GM18519 (cell line): ENCODE measurements at regions not wholly inside any gene's neighbourhood (a gene's known extent, or its start where the extent isn't known, plus 50 kb on each side); places are given as distances from the start of the nearest gene placed in this dataset.
"Not testable (repeated sequence)": the region's sequence is repeated elsewhere in the genome, so short reads cannot be mapped to it uniquely, and the experiment has no call there.

Experiments used
- ATAC-seq: cut with Tn5 transposase; IDR thresholded peaks from one replicate; pipeline ENCODE4 v1.9.1; 2021; ENCODE audit warnings: mild to moderate bottlenecking, moderate library complexity; ENCODE audit not compliant: unreplicated experiment, low FRiP score

- no peak for ATAC-seq
Observed at GRCh38 chr3:95511828-95512227, 1302.6 kb upstream of the EPHA6 start.

GRCh38 chr3:95514260-95514659, 1300.1 kb upstream of the EPHA6 start:
- ATAC-seq = no peak

DNA sequence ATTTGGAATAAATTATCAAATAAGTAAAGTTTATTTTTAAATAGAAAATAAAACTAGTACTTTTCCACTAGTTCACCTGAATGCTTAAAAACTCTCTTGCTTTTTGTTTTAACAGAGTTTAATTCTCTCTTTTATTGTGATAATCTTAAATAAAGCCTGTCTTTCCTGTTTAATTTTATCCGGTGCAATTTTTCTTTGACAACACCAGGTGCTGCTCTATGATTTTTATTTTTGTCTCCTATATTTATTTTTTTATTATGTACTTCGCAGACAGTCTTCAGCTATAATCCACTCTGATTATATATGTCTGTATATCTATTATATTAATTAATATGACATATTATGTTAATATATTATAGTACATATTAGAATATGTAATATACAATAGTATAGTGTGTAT, 1293.0 kb upstream of the EPHA6 start:
- no peak for ATAC-seq

- no peak for ATAC-seq
Observed at GRCh38 chr3:95522449-95522848, 1291.9 kb upstream of the EPHA6 start.

GRCh38 chr3:95539950-95540483, 1274.4 kb upstream of the EPHA6 start:
- no peak for ATAC-seq

DNA sequence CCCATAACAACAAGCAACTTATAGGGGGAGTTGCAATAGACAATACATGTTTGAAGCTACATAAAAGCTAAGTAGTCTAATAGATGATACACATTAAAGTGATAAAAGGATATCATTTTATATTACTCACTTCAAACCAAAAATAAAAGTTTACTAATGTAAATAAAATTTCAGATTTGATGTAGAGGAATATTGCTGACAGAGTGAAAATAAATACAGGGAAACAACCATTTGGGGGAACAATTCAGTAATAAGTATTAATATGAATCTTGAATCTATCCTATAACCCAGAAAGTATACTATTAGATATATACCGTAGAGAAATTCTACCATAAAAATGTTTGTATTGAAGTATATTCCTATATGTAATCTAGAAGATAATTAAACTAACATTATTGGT, 1248.9 kb upstream of the EPHA6 start:
- ATAC-seq = no peak

- no peak for ATAC-seq
Observed at GRCh38 chr3:95567346-95567745, 1247.0 kb upstream of the EPHA6 start.

DNA sequence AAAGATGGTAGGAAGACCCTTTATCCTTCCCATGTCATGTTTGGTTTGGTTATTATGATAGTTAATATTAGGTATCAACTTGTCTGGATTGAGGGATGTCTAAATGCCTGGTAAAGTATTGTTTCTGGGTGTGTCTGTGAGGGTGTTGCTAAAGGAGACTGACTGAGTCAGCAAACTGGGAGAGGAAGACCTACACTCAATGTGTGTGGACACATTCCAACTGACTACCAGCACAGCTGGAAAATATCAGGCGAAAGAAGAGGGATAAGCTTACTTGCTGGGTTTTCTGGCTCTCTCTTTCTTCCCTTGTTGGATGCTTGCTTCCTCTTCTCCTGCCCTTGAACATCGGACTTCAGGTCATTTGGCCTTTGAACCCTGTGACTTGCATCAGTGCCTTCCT, 1227.6 kb upstream of the EPHA6 start:
- no peak for ATAC-seq

DNA sequence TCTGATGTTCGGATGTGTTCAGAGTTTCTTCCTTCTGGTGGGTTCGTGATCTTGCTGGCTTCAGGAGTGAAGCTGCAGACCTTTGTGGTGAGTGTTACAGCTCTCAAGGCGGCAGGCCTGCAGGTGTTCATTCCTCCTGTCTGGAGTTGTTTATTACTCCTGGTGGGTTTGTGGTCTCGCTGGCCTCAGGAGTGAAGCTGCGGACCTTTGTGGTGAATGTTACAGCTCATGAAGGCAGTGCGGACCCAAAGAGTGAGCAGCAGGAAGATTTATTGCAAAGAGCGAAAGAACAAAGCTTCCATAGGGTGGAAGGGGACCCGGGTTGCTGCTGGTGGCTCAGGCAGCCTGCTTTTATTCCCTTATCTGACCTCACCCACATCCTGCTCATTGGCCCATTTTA, 1226.8 kb upstream of the EPHA6 start:
- ATAC-seq = not testable (repeated sequence)

DNA sequence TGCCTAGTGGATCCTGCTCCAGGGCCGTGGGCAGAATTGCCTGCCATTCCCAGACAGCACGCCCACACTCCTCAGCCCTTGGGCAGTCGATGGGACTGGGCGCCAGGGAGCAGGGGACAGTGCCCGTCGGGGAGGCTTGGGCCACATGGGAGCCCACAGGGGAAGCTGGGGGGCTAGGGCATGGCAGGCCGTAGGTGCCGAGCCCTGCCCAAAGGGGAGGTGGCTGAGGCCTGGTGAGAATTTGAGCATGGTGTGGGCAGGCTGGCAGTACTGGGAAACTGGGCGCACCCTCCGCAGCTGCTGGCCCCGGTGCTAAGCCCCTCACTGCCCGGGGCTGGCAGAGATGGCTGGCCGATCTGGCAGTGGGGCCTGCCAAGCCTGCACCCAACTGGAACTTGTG, 1225.9 kb upstream of the EPHA6 start:
- ATAC-seq = no peak

GRCh38 chr3:95595416-95596075, 1218.8 kb upstream of the EPHA6 start:
- no peak for ATAC-seq

DNA sequence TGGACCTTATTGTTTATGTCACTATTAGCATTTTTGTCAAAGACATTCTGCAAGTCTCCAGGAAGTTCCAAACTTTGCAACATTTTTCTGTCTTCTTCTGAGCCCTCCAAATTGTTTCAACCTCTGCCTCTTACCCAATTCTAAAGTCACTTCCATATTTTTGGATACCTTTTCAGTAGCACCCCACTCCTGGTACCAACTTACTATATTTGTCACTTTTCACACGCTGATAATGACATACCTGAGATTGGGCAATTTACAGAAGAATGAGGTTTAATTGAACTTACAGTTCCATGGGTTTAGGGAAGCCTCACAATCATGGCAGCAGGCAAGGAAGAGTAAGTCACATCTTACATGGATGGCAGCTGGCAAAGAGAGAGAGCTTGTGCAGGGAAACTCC, 1206.5 kb upstream of the EPHA6 start:
- ATAC-seq = no peak

DNA sequence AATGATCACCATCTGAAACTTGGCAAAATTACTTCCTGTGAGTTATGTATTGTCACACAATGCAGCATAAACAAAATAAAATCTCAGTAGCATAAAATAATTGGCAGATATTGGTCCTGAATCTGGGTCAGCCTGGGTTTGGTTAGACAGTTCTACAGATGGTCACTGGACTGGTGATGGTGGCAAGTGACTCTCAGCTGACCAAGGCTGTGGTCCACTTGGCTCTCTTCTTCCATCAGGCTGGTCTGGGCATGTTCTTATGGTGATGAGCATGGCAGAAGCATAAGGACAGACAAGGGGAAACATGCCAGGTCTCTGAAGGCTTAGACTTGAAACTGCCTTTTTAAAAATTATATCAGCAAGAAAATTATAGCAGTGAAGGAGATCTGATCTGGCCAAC, 1205.0 kb upstream of the EPHA6 start:
- ATAC-seq = no peak

- no peak for ATAC-seq
Observed at GRCh38 chr3:95612611-95613010, 1201.8 kb upstream of the EPHA6 start.

- ATAC-seq = no peak
Observed at GRCh38 chr3:95613993-95614392, 1200.4 kb upstream of the EPHA6 start.

DNA sequence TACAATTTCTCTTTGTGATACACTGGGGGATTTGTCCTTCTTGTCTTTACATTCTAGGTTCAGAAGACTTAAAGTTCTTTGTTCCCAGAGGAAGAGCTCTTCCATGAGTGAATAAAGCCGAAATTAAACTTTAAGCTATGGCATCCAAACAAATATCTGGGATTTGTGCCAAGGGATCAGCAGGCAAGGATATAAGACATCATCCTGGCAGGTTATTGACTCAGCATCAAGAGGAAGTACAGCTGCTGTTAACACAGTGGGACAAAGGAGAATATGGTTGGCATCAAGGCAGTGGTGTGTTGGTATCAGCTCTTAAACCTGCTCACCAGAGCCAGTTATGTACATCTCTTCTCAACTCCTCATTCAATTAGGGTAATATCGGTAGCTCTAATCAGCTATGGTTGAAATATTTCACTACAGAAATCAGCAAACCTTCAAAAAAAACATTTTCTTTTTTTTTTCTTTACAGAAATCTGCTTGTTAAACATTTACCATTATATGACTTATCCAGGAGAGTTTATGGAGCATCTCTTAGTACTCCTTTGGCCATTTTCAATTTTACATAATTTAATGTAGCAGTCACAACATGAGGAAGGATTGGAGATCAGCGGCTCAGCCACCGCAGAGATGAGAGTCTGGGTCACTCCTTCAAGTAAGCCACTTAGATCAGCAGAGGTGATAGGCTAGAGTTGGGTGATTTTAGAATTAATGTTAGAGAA, 1198.6 kb upstream of the EPHA6 start:
- no peak for ATAC-seq

DNA sequence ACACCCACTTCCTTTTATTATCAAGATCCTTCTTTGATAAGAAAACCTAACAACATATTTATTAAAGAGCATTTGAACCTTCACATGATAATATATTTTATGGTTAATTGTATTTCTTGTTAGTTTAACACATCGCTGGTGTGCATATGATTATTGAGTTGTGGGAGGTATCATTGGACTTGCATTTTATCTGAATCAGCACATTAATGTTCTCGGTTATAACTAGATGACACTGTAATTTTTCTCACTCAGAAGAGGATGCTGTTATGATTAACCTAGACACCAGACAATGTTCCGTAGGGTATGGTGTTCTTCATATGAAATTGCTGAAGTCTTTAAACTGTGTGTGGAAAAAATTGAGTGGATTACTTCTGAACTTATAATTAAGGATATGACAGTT, 1188.3 kb upstream of the EPHA6 start:
- no peak for ATAC-seq

DNA sequence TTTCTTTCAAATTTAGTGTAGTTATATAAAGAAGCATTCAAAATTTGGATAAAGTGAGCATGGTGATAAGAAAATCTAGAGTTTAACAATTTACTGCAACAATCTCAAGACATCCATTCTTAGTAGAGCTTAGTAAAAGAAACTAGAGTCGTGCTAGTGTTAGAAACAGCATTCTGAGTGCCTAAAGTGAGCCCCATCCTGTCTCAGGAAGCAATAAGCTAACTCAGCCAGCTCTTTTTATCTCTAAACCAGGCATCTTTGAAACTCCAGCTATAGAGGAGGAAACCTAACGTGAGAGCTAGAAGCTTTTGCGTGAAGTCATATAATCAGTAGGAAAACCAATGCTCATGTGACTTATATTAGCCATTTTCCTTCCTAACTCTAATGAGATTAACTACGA, 1187.1 kb upstream of the EPHA6 start:
- ATAC-seq = no peak

DNA sequence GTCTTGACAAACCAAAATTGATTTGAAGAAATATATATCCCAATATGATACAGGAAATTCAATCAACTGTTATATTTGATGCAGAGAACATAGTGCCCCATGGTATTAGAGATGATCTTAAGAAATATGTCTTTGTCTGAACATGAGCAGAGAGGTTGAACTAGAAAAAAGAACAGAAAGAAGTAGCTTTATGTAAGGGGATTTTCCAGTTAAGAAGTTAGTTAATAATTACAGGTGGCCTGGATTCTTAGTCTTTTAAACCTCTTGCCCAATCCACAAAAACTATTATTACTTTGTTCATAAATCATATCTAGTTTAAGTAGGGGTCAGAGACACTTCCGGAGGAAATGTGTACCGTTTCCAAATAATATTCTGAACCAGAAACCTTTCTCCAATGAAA, 1186.7 kb upstream of the EPHA6 start:
- ATAC-seq = no peak

DNA sequence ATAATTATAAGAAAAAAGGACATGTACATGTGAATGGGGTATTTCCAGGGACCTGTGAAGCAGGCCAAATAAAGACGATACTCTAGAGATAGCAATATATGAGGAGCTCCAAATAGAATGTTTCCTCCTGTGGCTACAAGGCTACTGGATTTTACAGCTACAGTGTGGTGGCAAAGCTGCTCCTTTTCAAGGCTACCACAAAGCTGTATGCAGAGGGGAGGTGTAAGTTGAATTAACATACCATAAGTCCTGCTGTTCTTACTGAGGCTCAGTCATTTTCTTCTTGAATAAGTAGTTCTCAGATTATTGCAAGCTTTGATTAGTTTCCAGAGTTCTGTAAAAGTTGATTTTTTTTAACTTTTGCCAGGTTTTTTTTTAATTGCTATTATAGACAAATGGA, 1184.6 kb upstream of the EPHA6 start:
- no peak for ATAC-seq

DNA sequence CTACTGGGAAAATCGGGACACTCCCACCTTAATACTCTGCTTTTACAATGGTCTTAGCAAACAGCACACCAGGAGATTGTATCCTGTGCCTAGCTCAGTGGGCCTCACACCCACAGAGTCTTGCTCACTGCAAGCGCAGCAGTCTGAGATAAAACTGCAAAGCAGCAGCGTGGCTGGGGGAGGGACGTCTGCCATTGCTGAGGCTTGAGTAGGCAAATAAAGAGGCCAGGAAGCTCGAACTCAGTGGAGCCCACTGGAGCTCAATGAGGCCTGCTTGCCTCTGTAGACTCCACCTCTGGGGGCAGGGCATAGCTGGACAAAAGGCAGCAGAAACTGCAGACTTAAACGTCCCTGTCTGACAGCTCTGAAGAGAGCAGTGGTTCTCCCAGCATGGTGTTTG, 1169.1 kb upstream of the EPHA6 start:
- ATAC-seq = no peak
